ENCODE measurements at regions not wholly inside any gene's neighbourhood (a gene's known extent, or its start where the extent isn't known, plus 50 kb on each side); places are given as distances from the start of the nearest gene placed in this dataset.

DNA sequence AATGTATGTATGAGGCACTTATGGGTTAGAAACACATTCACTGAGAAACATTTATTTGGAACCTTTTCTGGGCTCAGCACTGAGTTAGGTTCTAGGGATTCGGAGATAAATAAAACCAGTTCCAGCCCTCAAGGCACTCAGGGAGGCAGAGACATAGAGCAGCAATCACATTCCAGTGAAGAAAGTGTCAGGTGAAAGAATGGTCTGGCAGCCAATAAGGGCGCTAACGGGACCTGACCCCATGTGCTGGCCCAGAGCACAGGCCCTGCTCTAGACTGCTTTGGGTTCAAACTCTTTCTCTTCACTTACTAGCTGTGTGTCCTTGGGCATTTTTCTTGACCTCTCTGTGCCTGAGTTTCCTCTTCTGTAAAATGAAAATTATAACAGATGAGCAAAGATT lies 146.0 kb upstream of the SYT13 start (continued):
- TF ChIP-seq ARID4B (CRISPR knock-in tag; IDR thresholded peaks at IDR 0.05; ENCODE audit: borderline replicate concordance) (no peak), ZBTB21 (CRISPR knock-in tag; IDR thresholded peaks at IDR 0.05; ENCODE audit: borderline replicate concordance) (no peak)

DNA sequence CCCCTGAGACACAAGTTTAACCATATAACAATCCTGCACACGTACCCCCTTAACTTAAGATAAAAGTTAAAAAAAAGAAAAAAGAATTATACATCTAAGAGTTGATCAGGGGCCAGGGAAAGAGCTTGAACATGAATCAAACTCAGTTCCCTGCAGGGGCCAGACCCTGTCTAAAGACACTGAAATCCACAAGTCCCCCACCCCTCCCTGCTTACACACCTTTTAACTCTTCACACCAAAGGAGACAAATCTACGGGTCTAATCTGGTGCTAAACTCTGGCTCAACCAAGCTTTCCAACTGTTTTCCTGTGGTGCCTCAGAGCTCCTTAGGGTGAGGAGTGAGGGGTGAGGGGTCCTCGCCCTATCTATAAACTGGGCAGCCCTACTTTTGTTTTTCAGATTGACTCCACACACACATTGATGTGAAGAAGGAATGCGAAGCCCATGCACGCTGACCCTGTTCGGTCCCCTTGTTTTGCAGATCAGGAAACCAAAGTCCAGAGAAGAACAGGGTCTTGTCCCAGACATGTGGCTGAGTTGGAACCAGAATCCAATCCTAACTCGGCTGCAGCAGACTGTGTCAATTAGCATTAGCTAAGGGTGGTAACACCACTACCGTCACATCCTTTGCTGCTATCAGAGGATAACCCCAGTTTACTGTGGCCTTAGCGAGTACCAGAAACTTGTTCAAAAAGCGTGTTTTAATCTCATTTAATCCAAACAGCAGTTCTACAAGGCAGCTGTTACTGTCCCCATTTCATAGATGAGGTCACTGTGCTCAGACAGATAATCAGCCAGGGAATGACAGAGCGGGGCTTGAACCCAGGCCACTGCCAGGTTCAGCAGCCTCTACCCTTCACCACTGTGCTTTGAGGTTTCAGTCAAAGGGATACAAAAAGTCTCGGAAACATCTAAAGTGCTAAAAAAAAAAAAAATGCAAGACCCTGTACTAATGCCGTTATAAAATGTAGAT lies 145.2 kb upstream of the SYT13 start:
- H3K36me3 Mint-ChIP-seq, result no peaks in the 10 kb centered on the region
- no peaks in the 10 kb centered on the region for H3K9me3 Mint-ChIP-seq
- DNase-seq (ENCODE audit: low spot score), result no peak
- peak; percentile 26; the same call in 1 of the 2 replicates for ATAC-seq
- H3K4me3 Mint-ChIP-seq, result no peak overlapping the region
- H3K4me1 Mint-ChIP-seq, result peaks cover 10% of the 10 kb centered on the region
- CTCF ChIA-PET, result interaction anchor here (0.7 to 1.8 kb wide), 4 partner anchors 60 to 340 kb away, joined by 3 to 9 read pairs (median 4); no protein-coding TSS in a partner anchor
- no peaks in the 10 kb centered on the region; the same call in 1 of the 2 replicates for H3K27me3 Mint-ChIP-seq (ENCODE audit: low read depth)
- POLR2A ChIA-PET, result interaction anchor here (1.0 kb wide), 1 partner anchor 13 kb away, joined by 4 read pairs; no protein-coding TSS in a partner anchor
- H3K27ac Mint-ChIP-seq, result no peak overlapping the region
- TF ChIP-seq MYBL2 (CRISPR knock-in tag; IDR thresholded peaks at IDR 0.05), result no peak
- no peak for TF ChIP-seq ATF2 (CRISPR knock-in tag; IDR thresholded peaks at IDR 0.05; ENCODE audit: borderline replicate concordance, low read depth)
- TF ChIP-seq, protein P1, sequence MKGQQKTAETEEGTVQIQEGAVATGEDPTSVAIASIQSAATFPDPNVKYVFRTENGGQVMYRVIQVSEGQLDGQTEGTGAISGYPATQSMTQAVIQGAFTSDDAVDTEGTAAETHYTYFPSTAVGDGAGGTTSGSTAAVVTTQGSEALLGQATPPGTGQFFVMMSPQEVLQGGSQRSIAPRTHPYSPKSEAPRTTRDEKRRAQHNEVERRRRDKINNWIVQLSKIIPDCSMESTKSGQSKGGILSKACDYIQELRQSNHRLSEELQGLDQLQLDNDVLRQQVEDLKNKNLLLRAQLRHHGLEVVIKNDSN (CRISPR knock-in tag; IDR thresholded peaks at IDR 0.05), result no peak
- no peak for TF ChIP-seq RELA (CRISPR knock-in tag; IDR thresholded peaks at IDR 0.05; ENCODE audit: borderline replicate concordance)
- TF ChIP-seq OVOL2 (CRISPR knock-in tag; IDR thresholded peaks at IDR 0.05; ENCODE audit: borderline replicate concordance), result no peak
- no peak for TF ChIP-seq E2F5 (CRISPR knock-in tag; IDR thresholded peaks at IDR 0.05)
- no peak for TF ChIP-seq ZNF532 (CRISPR knock-in tag; IDR thresholded peaks at IDR 0.05; ENCODE audit: borderline replicate concordance)
- TF ChIP-seq, protein P2, sequence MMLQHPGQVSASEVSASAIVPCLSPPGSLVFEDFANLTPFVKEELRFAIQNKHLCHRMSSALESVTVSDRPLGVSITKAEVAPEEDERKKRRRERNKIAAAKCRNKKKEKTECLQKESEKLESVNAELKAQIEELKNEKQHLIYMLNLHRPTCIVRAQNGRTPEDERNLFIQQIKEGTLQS (CRISPR knock-in tag; conservative IDR thresholded peaks at IDR 0.05), result no peak
- no peak for TF ChIP-seq TEAD4 (CRISPR knock-in tag; IDR thresholded peaks at IDR 0.05)
- no peak for TF ChIP-seq USF2 (CRISPR knock-in tag; IDR thresholded peaks at IDR 0.05)
- no peak for TF ChIP-seq FOXK1 (CRISPR knock-in tag; IDR thresholded peaks at IDR 0.05)
- TF ChIP-seq STAT6 (CRISPR knock-in tag; conservative IDR thresholded peaks at IDR 0.05; ENCODE audit: low read depth), result no peak
